GM20000 (cell line): ENCODE measurements at regions not wholly inside any gene's neighbourhood (a gene's known extent, or its start where the extent isn't known, plus 50 kb on each side); places are given as distances from the start of the nearest gene placed in this dataset.
A peak's percentile ranks its signal among the peaks of the same experiment; 100 is the strongest.

ENCODE experiments used
- DNase-seq: peaks from one replicate; pipeline ENCODE4 v3.0.0; 2012; ENCODE audit warnings: low spot score
- CTCF ChIP-seq: IDR thresholded peaks from 2 replicates; pipeline ENCODE4 v1.5.1; 2012; ENCODE audit warnings: mild to moderate bottlenecking, control low read depth; ENCODE audit errors: extremely low read depth, missing control alignments

- DNase-seq: peak; percentile 43
These were observed 492.4 kb downstream of the PLCL1 start for GRCh38 chr2:198296665-198297308.

GRCh38 chr2:198293281-198293680 lies 488.9 kb downstream of the PLCL1 start:
- no peak for DNase-seq
- TF ChIP-seq CTCF: no peak

More at GRCh38 chr2:198296665-198297308, 492.4 kb downstream of the PLCL1 start:
- TF ChIP-seq CTCF: peak; percentile 39

DNA sequence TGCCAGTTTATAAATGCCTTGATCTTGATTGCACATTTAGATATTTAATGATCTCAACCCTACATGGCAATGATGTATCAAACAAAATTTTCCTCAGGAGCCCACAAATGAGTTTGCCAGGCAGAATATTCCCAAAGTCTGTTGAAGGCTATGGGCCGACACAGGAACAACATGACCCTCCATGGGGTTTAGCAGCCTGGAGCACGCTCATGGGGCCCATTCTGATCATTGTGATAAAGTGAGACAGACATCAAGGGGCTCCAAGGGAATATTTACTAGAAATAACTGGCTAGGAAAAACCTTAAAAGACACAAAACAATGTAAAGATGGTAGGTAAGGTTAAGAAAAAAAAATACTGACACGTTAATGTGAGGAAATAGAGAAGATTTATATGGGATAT lies 485.4 kb downstream of the PLCL1 start:
- no peak for DNase-seq

GRCh38 chr2:198287706-198288105 lies 483.3 kb downstream of the PLCL1 start:
- no peak for TF ChIP-seq CTCF
- no peak for DNase-seq

More for the DNA sequence above, 485.4 kb downstream of the PLCL1 start:
- no peak for TF ChIP-seq CTCF

- no peak for TF ChIP-seq CTCF
- no peak for DNase-seq
These were observed 480.8 kb downstream of the PLCL1 start for GRCh38 chr2:198285216-198285615.

DNA sequence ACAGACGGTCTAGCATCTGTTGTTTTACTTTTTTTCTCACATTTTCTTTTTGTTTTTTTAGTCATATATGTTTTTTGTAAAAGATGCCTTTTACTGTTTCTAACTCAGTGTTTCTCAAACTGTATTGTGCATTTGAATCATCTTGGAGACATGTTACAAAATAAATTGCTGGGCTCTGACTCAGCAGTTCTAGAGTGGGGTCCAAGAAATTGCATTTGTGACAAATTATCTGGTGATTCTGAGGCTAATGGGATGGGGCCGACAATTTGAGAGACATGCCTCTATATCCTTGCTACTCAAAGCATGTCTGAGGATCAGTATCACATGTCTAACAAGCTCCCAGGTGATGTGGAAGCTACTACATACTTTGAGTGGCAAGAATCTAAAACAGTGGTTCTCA lies 478.8 kb downstream of the PLCL1 start:
- TF ChIP-seq CTCF: no peak
- DNase-seq: no peak

DNA sequence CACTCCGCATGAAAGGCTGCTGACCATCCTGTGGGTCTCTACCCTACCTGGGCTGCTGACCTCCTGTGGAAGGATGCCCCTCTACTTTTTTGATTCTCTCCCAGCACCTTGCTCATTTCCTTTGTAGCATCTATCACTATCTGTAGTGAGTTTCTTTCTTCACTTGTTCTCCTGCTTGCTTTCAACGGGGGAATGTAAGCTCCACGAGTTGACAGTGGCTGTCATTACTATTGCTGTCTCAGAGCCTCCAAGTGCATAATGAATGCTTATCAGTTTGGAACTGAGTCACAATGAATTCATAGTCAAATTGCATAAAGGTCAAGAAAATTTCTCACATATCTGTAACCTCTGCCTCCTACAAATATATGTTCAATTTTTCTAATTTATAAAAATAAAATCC lies 477.7 kb downstream of the PLCL1 start:
- DNase-seq: no peak
- no peak for TF ChIP-seq CTCF
